ENCODE measurements at regions not wholly inside any gene's neighbourhood (a gene's known extent, or its start where the extent isn't known, plus 50 kb on each side); places are given as distances from the start of the nearest gene placed in this dataset.

GRCh38 chr2:129443235-129443864, 536.1 kb upstream of the RAB6C start:
- peaks cover 0 to 17% of the 10 kb centered on the region in 2 experiments; a peak in 2 of 5 replicates for H3K27me3 ChIP-seq (ENCODE audit: control insufficient read depth in 1 of 2, insufficient read depth in 2 of 2, low read length in 2 of 2)
- ATAC-seq (no peak), FAIRE-seq (no peak), DNase-seq (ENCODE audit: low spot score) (no peak)
- ChIA-PET POLR2A (no interaction called here), CTCF (ENCODE audit: low intra/inter-chr PET ratio, low total read pairs) (no interaction called here)
- no TSS peak for BruUV-seq (replicated peaks)
- in situ Hi-C loops (cut with HindIII; ENCODE audit: extremely low pct_ligation_motif_present, low pct_unique_long_range_greater_than_20kb) (no loop called here), intact Hi-C loops (cut with micrococcal nuclease; ENCODE audit: unreplicated experiment) (no loop called here)
- H2AFZ ChIP-seq (ENCODE audit: low read length) = no peak overlapping the region
- no peak overlapping the region for H3K9ac ChIP-seq (ENCODE audit: insufficient read depth, low read depth, low read length)
- H4K20me1 ChIP-seq (ENCODE audit: insufficient read depth, low read length) = no peaks in the 10 kb centered on the region
- no peak overlapping the region for H3K4me2 ChIP-seq (ENCODE audit: low read depth, low read length)
- TF ChIP-seq ZBED4 (CRISPR knock-in tag; IDR thresholded peaks at IDR 0.05; ENCODE audit: borderline replicate concordance) (no peak), ZNF710 (CRISPR knock-in tag; IDR thresholded peaks at IDR 0.05; ENCODE audit: borderline replicate concordance) (no peak), ZNF839 (CRISPR knock-in tag; IDR thresholded peaks at IDR 0.05; ENCODE audit: borderline replicate concordance) (no peak), YEATS2 (CRISPR knock-in tag; IDR thresholded peaks at IDR 0.05; ENCODE audit: borderline replicate concordance) (no peak), HINFP (CRISPR knock-in tag; IDR thresholded peaks at IDR 0.05; ENCODE audit: low read depth) (no peak), MTF2 (CRISPR knock-in tag; IDR thresholded peaks at IDR 0.05; ENCODE audit: borderline replicate concordance) (no peak), PHF21A (CRISPR knock-in tag; IDR thresholded peaks at IDR 0.05) (no peak)
- no peak overlapping the region for H3K4me3 ChIP-seq (replicated peaks in 1 of 3; ENCODE audit: insufficient read depth in 1 of 3, low read depth in 2 of 3, low read length in 3 of 3)
- H3K79me2 ChIP-seq (ENCODE audit: insufficient read depth, low read length) = no peaks in the 10 kb centered on the region
- H3K27ac ChIP-seq (ENCODE audit: extremely low read length, insufficient read depth, low read length) = no peak overlapping the region
- WGBS (ENCODE audit: low lambda C conversion rate) = 0% methylated on average over 5 of the region's 5 CpGs
- H3K36me3 ChIP-seq (replicated peaks in 1 of 2; ENCODE audit: control insufficient read depth in 1 of 2, insufficient read depth in 2 of 2, low read length in 2 of 2) = no peaks in the 10 kb centered on the region
- H3K4me1 ChIP-seq (ENCODE audit: insufficient read depth, low read length) = no peaks in the 10 kb centered on the region
- no peaks in the 10 kb centered on the region for H3K9me3 ChIP-seq (ENCODE audit: low read length)
